Stimulated activated CD8-positive, alpha-beta memory T cell treated with anti-CD3 and anti-CD28 coated beads, Interleukin-15, amount 100 ng/mL, for 1 hour (primary cell): ENCODE measurements at regions not wholly inside any gene's neighbourhood (a gene's known extent, or its start where the extent isn't known, plus 50 kb on each side); places are given as distances from the start of the nearest gene placed in this dataset.
"Not testable (repeated sequence)": the region's sequence is repeated elsewhere in the genome, so short reads cannot be mapped to it uniquely, and the experiment has no call there.

Source experiments
- DNase-seq: peaks from one replicate; pipeline ENCODE4 v3.0.0-alpha.2; 2020; ENCODE audit warnings: low read depth

- DNase-seq = no peak
Observed at GRCh38 chr3:197430934-197431333, 124.8 kb downstream of the BDH1 start.

- no peak for DNase-seq
Observed at GRCh38 chr3:197430502-197430901, 125.3 kb downstream of the BDH1 start.

GRCh38 chr3:197428952-197429351 is 126.8 kb downstream of the BDH1 start:
- no peak for DNase-seq

- peak; percentile 8 for DNase-seq
Observed at GRCh38 chr3:197428117-197428801, 127.5 kb downstream of the BDH1 start.

- DNase-seq = no peak
Observed at GRCh38 chr3:197427021-197427420, 128.6 kb upstream of the DLG1 start.

- no peak for DNase-seq
Observed at GRCh38 chr3:197426121-197426566, 127.7 kb upstream of the DLG1 start.

GRCh38 chr3:197425485-197426120 is 127.2 kb upstream of the DLG1 start:
- DNase-seq = no peak

- DNase-seq = no peak
Observed at GRCh38 chr3:197424674-197425484, 126.5 kb upstream of the DLG1 start.

GRCh38 chr3:197424266-197424665 is 125.9 kb upstream of the DLG1 start:
- no peak for DNase-seq

- no peak for DNase-seq
Observed at GRCh38 chr3:197423376-197423775, 125.0 kb upstream of the DLG1 start.

GRCh38 chr3:197422506-197422905 is 124.1 kb upstream of the DLG1 start:
- DNase-seq = no peak

- no peak for DNase-seq
Observed at GRCh38 chr3:197421021-197421420, 122.6 kb upstream of the DLG1 start.

- no peak for DNase-seq
Observed at GRCh38 chr3:197420566-197420965, 122.2 kb upstream of the DLG1 start.

GRCh38 chr3:197420115-197420514 is 121.7 kb upstream of the DLG1 start:
- DNase-seq = no peak

GRCh38 chr3:197419696-197420095 is 121.3 kb upstream of the DLG1 start:
- DNase-seq = no peak

GRCh38 chr3:197417911-197418618 is 119.7 kb upstream of the DLG1 start:
- no peak for DNase-seq

- no peak for DNase-seq
Observed at GRCh38 chr3:197417441-197417840, 119.0 kb upstream of the DLG1 start.

GRCh38 chr3:197411899-197412298 is 113.5 kb upstream of the DLG1 start:
- not testable (repeated sequence) for DNase-seq

- not testable (repeated sequence) for DNase-seq
Observed at GRCh38 chr3:197410170-197410569, 111.8 kb upstream of the DLG1 start.

- DNase-seq = no peak
Observed at GRCh38 chr3:197408177-197408957, 110.0 kb upstream of the DLG1 start.

GRCh38 chr3:197407526-197407925 is 109.1 kb upstream of the DLG1 start:
- DNase-seq = no peak

- DNase-seq = no peak
Observed at GRCh38 chr3:197407053-197407452, 108.6 kb upstream of the DLG1 start.
